HEK293 (cell line): ENCODE measurements at regions not wholly inside any gene's neighbourhood (a gene's known extent, or its start where the extent isn't known, plus 50 kb on each side); places are given as distances from the start of the nearest gene placed in this dataset.
"Not testable (repeated sequence)": the region's sequence is repeated elsewhere in the genome, so short reads cannot be mapped to it uniquely, and the experiment has no call there.

Source experiments
- CTCF ChIA-PET: fragments of 350-600 bp; formaldehyde crosslinking; extraction: SDS; loops from one replicate; lab custom pipeline; 2021; ENCODE audit warnings: antibody characterized with exemption; lab: Yijun Ruan, JAX
- POLR2A ChIA-PET: fragments of 300-600 bp; formaldehyde crosslinking; extraction: SDS; loops from one replicate; lab custom pipeline; 2020; ENCODE audit warnings: antibody characterized with exemption, inconsistent platforms; lab: Yijun Ruan, JAX
- H3K27ac ChIP-seq: fragments of 200-500 bp; sonication (Bioruptor generic); 2 replicates; pipeline ENCODE4 v1.5.1; 2014; ENCODE audit warnings: low read depth, low read length, control low read depth, inconsistent platforms; ENCODE audit errors: extremely low read depth
- H3K36me3 ChIP-seq, 2 experiments: fragments of 200-500 bp in 1 of 2; sonication (Bioruptor generic) in 1 of 2; 1 replicate in 1 of 2; 2 replicates in 1 of 2; pipeline ENCODE4 v1.5.1; 2014 to 2017; ENCODE audit warnings: inconsistent platforms in 2 of 2, low read length in 2 of 2; ENCODE audit not compliant: control insufficient read depth in 2 of 2, insufficient read depth in 1 of 2
- H3K4me1 ChIP-seq: fragments of 200-500 bp; sonication (Bioruptor generic); 2 replicates; pipeline ENCODE4 v1.5.1; 2014; ENCODE audit warnings: mild to moderate bottlenecking, low read length, inconsistent platforms; ENCODE audit not compliant: control insufficient read depth, insufficient read depth
- H3K4me3 ChIP-seq: 2 replicates; pipeline ENCODE4 v1.5.1; 2011; ENCODE audit warnings: low read depth, mild to moderate bottlenecking, control low read depth, low read length, moderate library complexity
- H3K9me3 ChIP-seq: fragments of 200-500 bp; sonication (Bioruptor generic); 2 replicates; pipeline ENCODE4 v1.5.1; 2014; ENCODE audit warnings: low read depth, low read length, inconsistent platforms; ENCODE audit not compliant: control insufficient read depth, insufficient read depth
- HIC1 ChIP-seq: fragments of 450-650 bp; formaldehyde crosslinking; IDR thresholded peaks from 2 replicates; pipeline ENCODE4 v1.5.1; 2016; ENCODE audit warnings: missing biosample characterization, missing genetic modification characterization
- IKZF3 ChIP-seq: fragments of 450-650 bp; IDR thresholded peaks from 2 replicates; pipeline ENCODE4 v1.5.0; 2018; ENCODE audit warnings: missing biosample characterization, mild to moderate bottlenecking, missing genetic modification characterization, moderate library complexity
- KLF17 ChIP-seq: fragments of 450-650 bp; formaldehyde crosslinking; IDR thresholded peaks from 2 replicates; pipeline ENCODE4 v1.5.1; 2016; ENCODE audit warnings: missing biosample characterization, missing genetic modification characterization
- REPIN1 ChIP-seq: fragments of 450-650 bp; formaldehyde crosslinking; IDR thresholded peaks from 2 replicates; pipeline ENCODE4 v1.5.1; 2017; ENCODE audit warnings: missing biosample characterization, missing genetic modification characterization, low read depth
- TSHZ1 ChIP-seq: fragments of 450-650 bp; formaldehyde crosslinking; IDR thresholded peaks from 2 replicates; pipeline ENCODE4 v1.5.1; 2016; ENCODE audit warnings: missing biosample characterization, missing genetic modification characterization, borderline replicate concordance
- ZBTB44 ChIP-seq: fragments of 450-650 bp; IDR thresholded peaks from 2 replicates; pipeline ENCODE4 v1.5.1; 2018; ENCODE audit warnings: missing biosample characterization, mild to moderate bottlenecking, missing genetic modification characterization
- ZNF10 ChIP-seq: fragments of 450-650 bp; formaldehyde crosslinking; IDR thresholded peaks from 2 replicates; pipeline ENCODE4 v1.5.1; 2017; ENCODE audit warnings: missing biosample characterization, missing genetic modification characterization
- ZNF157 ChIP-seq: fragments of 450-650 bp; formaldehyde crosslinking; IDR thresholded peaks from 2 replicates; pipeline ENCODE4 v1.5.1; 2016; ENCODE audit warnings: missing biosample characterization, missing genetic modification characterization
- ZNF184 ChIP-seq: fragments of 450-650 bp; IDR thresholded peaks from 2 replicates; pipeline ENCODE4 v1.5.1; 2018; ENCODE audit warnings: missing biosample characterization, mild to moderate bottlenecking, missing genetic modification characterization
- ZNF248 ChIP-seq: fragments of 450-650 bp; formaldehyde crosslinking; IDR thresholded peaks from 2 replicates; pipeline ENCODE4 v1.5.1; 2017; ENCODE audit warnings: missing biosample characterization, missing genetic modification characterization
- ZNF626 ChIP-seq: fragments of 450-650 bp; sonication (Bioruptor Pico); formaldehyde crosslinking; IDR thresholded peaks from 2 replicates; pipeline ENCODE4 v1.5.1; 2018; ENCODE audit warnings: missing biosample characterization, missing genetic modification characterization, inconsistent platforms
- ZNF664 ChIP-seq: fragments of 450-650 bp; formaldehyde crosslinking; IDR thresholded peaks from 2 replicates; pipeline ENCODE4 v1.5.1; 2016; ENCODE audit warnings: missing biosample characterization, missing genetic modification characterization
- ZNF677 ChIP-seq: fragments of 450-650 bp; IDR thresholded peaks from 2 replicates; pipeline ENCODE4 v1.5.0; 2018; ENCODE audit warnings: missing biosample characterization, mild to moderate bottlenecking, missing genetic modification characterization, moderate library complexity
- ZNF776 ChIP-seq: fragments of 450-650 bp; formaldehyde crosslinking; IDR thresholded peaks from 2 replicates; pipeline ENCODE4 v1.5.0; 2017; ENCODE audit warnings: missing biosample characterization, missing genetic modification characterization, borderline replicate concordance
- ZNF785 ChIP-seq: fragments of 450-650 bp; formaldehyde crosslinking; IDR thresholded peaks from 2 replicates; pipeline ENCODE4 v1.5.1; 2016; ENCODE audit warnings: missing biosample characterization, missing genetic modification characterization
- ZNF837 ChIP-seq: fragments of 450-650 bp; formaldehyde crosslinking; IDR thresholded peaks from 2 replicates; pipeline ENCODE4 v1.5.1; 2016; ENCODE audit warnings: missing biosample characterization, missing genetic modification characterization

GRCh38 chr4:155062948-155063347 lies 145.5 kb upstream of the NPY2R start (continued):
- no peak for TF ChIP-seq ZNF184 (tag by site-specific recombination)
- no peak for TF ChIP-seq TSHZ1 (tag by site-specific recombination)

GRCh38 chr4:155064934-155065333 lies 143.5 kb upstream of the NPY2R start:
- POLR2A ChIA-PET, H3K9me3 ChIP-seq, CTCF ChIA-PET: not testable (repeated sequence)

GRCh38 chr4:155066871-155067270 lies 141.6 kb upstream of the NPY2R start:
- CTCF ChIA-PET: no interaction called here
- TF ChIP-seq ZNF664 (tag by site-specific recombination) (no peak), HIC1 (no peak), ZNF776 (tag by site-specific recombination) (no peak)
- TF ChIP-seq, all 188 proteins: peak for 0
- Histone ChIP-seq H3K4me1 (no peaks in the 10 kb centered on the region), H3K36me3 (no peaks in the 10 kb centered on the region), H3K9me3 (no peaks in the 10 kb centered on the region), H3K27ac (no peak overlapping the region), H3K4me3 (no peak overlapping the region)
- POLR2A ChIA-PET: no interaction called here

More at GRCh38 chr4:155064934-155065333, 143.5 kb upstream of the NPY2R start:
- H3K36me3 ChIP-seq, H3K27ac ChIP-seq, H3K4me3 ChIP-seq, H3K4me1 ChIP-seq: not testable (repeated sequence)

GRCh38 chr4:155071962-155072361 lies 136.5 kb upstream of the NPY2R start:
- no peak overlapping the region for H3K27ac ChIP-seq
- no peaks in the 10 kb centered on the region for H3K4me1 ChIP-seq
- H3K9me3 ChIP-seq: no peaks in the 10 kb centered on the region
- H3K4me3 ChIP-seq: no peak overlapping the region
- TF ChIP-seq ZNF10 (tag by site-specific recombination): no peak
- TF ChIP-seq ZNF677 (tag by site-specific recombination): no peak
- no peak for TF ChIP-seq IKZF3 (tag by site-specific recombination)
- TF ChIP-seq ZNF626 (tag by site-specific recombination): no peak
- no peak for TF ChIP-seq ZNF785 (tag by site-specific recombination)
- TF ChIP-seq ZNF157: no peak
- TF ChIP-seq REPIN1: no peak
- no peak for TF ChIP-seq KLF17
- TF ChIP-seq ZBTB44 (tag by site-specific recombination): no peak
- no peak for TF ChIP-seq ZNF837
- TF ChIP-seq ZNF248 (tag by site-specific recombination): no peak
- ChIA-PET CTCF (no interaction called here), POLR2A (no interaction called here)
- H3K36me3 ChIP-seq: no peaks in the 10 kb centered on the region
